GM23338 (cell line): ENCODE measurements at regions not wholly inside any gene's neighbourhood (a gene's known extent, or its start where the extent isn't known, plus 50 kb on each side); places are given as distances from the start of the nearest gene placed in this dataset.

Source experiments
- ATAC-seq: fragments of 200-7000 bp; cut with Tn5 transposase; 3 replicates; pipeline ENCODE4 v1.9.1; 2020
- DNase-seq: peaks from one replicate; pipeline ENCODE4 v3.0.0-alpha.2; 2015; ENCODE audit warnings: low spot score
- H2AFZ ChIP-seq: fragments of 200-600 bp; sonication (generic); 2 replicates; pipeline ENCODE4 v1.8.0; 2016; ENCODE audit warnings: antibody characterized with exemption, mild to moderate bottlenecking, moderate library complexity
- H3F3A ChIP-seq: fragments of 200-600 bp; sonication (generic); replicated peaks from 2 replicates; pipeline ENCODE4 v1.8.0; 2017; ENCODE audit warnings: antibody characterized with exemption, mixed run types, low read depth
- H3K27ac ChIP-seq: fragments of 200-600 bp; sonication (generic); 2 replicates; pipeline ENCODE4 v1.6.1; 2016; ENCODE audit warnings: low read depth
- H3K27me3 ChIP-seq: fragments of 200-600 bp; sonication (generic); 2 replicates; pipeline ENCODE4 v1.8.0; 2016; ENCODE audit warnings: mild to moderate bottlenecking, mixed run types, moderate library complexity; ENCODE audit not compliant: insufficient read depth
- H3K36me3 ChIP-seq: fragments of 200-600 bp; sonication (generic); 2 replicates; pipeline ENCODE4 v1.8.0; 2016; ENCODE audit warnings: mild to moderate bottlenecking; ENCODE audit not compliant: insufficient read depth
- H3K4me1 ChIP-seq: fragments of 200-600 bp; sonication (generic); 2 replicates; pipeline ENCODE4 v1.8.0; 2016; ENCODE audit warnings: mild to moderate bottlenecking, moderate library complexity; ENCODE audit not compliant: insufficient read depth
- H3K4me2 ChIP-seq: fragments of 200-600 bp; sonication (generic); 2 replicates; pipeline ENCODE4 v1.7.1; 2017; ENCODE audit warnings: mixed run types
- H3K4me3 ChIP-seq: fragments of 200-600 bp; sonication (generic); 2 replicates; pipeline ENCODE4 v1.6.1; 2016; ENCODE audit warnings: mixed run types
- H3K79me2 ChIP-seq: fragments of 200-600 bp; sonication (generic); replicated peaks from 2 replicates; pipeline ENCODE4 v1.8.0; 2017; ENCODE audit warnings: mild to moderate bottlenecking; ENCODE audit not compliant: insufficient read depth
- H3K9me2 ChIP-seq: fragments of 200-600 bp; sonication (generic); 2 replicates; pipeline ENCODE4 v1.8.0; 2017; ENCODE audit not compliant: insufficient read depth
- H4K20me1 ChIP-seq: fragments of 200-600 bp; sonication (generic); replicated peaks from 2 replicates; pipeline ENCODE4 v1.8.0; 2017; ENCODE audit warnings: mild to moderate bottlenecking; ENCODE audit not compliant: insufficient read depth
- H3K27ac Mint-ChIP-seq: 2 replicates; pipeline ENCODE4 v1.8.0; 2020; ENCODE audit warnings: inconsistent platforms, mild to moderate bottlenecking, moderate library complexity, mixed read lengths
- H3K27me3 Mint-ChIP-seq: 3 replicates; pipeline ENCODE4 v1.8.0; 2022; ENCODE audit warnings: low read depth, mild to moderate bottlenecking, moderate library complexity, mixed read lengths, inconsistent platforms; ENCODE audit not compliant: insufficient read depth, poor library complexity
- H3K36me3 Mint-ChIP-seq: 3 replicates; pipeline ENCODE4 v1.8.0; 2021; ENCODE audit warnings: low read depth, mild to moderate bottlenecking, inconsistent platforms, moderate library complexity, mixed read lengths
- H3K4me1 Mint-ChIP-seq: 3 replicates; pipeline ENCODE4 v1.8.0; 2020; ENCODE audit warnings: mild to moderate bottlenecking, inconsistent platforms, mixed read lengths
- H3K4me3 Mint-ChIP-seq: 3 replicates; pipeline ENCODE4 v1.8.0; 2021; ENCODE audit warnings: moderate library complexity, mild to moderate bottlenecking, inconsistent platforms, mixed read lengths
- H3K9me3 Mint-ChIP-seq: 3 replicates; pipeline ENCODE4 v1.8.0; 2020; ENCODE audit warnings: moderate library complexity, mild to moderate bottlenecking, inconsistent platforms, mixed read lengths
- CTCF ChIP-seq, 2 experiments: fragments of 200-600 bp in 1 of 2; sonication (generic) in 1 of 2; conservative IDR thresholded peaks; 2 replicates each; pipeline versions ENCODE4 v1.5.1 to v1.6.1; 2016 to 2017; ENCODE audit warnings: antibody characterized with exemption in 2 of 2, low read depth in 2 of 2, mild to moderate bottlenecking in 2 of 2, moderate library complexity in 1 of 2
- EZH2phosphoT487 ChIP-seq: fragments of 200-600 bp; sonication (generic); IDR thresholded peaks from one replicate; pipeline ENCODE4 v1.8.1; 2018; ENCODE audit warnings: antibody characterized with exemption; ENCODE audit not compliant: unreplicated experiment
- NANOG ChIP-seq: IDR thresholded peaks from 2 replicates; pipeline ENCODE4 v1.6.1; 2016; ENCODE audit warnings: antibody characterized with exemption, borderline replicate concordance
- REST ChIP-seq: IDR thresholded peaks from one replicate; pipeline ENCODE4 v1.6.1; 2018; ENCODE audit warnings: antibody characterized with exemption; ENCODE audit not compliant: unreplicated experiment
- ZNF114 ChIP-seq: fragments of 250-450 bp; sonication (Bioruptor Pico); IDR thresholded peaks from 2 replicates; pipeline ENCODE4 v1.5.0; 2020; ENCODE audit warnings: mild to moderate bottlenecking, moderate library complexity
- ZNF331 ChIP-seq: fragments of 250-450 bp; sonication (Bioruptor Pico); IDR thresholded peaks from 2 replicates; pipeline ENCODE4 v1.5.0; 2020; ENCODE audit warnings: low read depth, mild to moderate bottlenecking, moderate library complexity
- TF ChIP-seq, protein P1 (sequence below): fragments of 250-450 bp; sonication (Bioruptor Pico); IDR thresholded peaks from 2 replicates; pipeline ENCODE4 v1.5.0; 2020; ENCODE audit warnings: mild to moderate bottlenecking, moderate library complexity

GRCh38 chr6:166687879-166688205 lies 60.8 kb upstream of the RPS6KA2 start:
- no peak overlapping the region for H3K4me3 ChIP-seq
- 0 out of 2 replicates have a peak, but pooled peaks cover 3% of the 10 kb centered on the region for H3K9me2 ChIP-seq
- H4K20me1 ChIP-seq = no peaks in the 10 kb centered on the region
- H3K27ac ChIP-seq = no peak overlapping the region
- no peaks in the 10 kb centered on the region for H3K79me2 ChIP-seq
- Mint-ChIP-seq H3K27ac (peak overlapping the region; percentile 52; the same call in 1 of the 2 replicates), H3K36me3 (no peaks in the 10 kb centered on the region; the same call in 2 of the 3 replicates), H3K27me3 (peaks cover 15% of the 10 kb centered on the region), H3K4me3 (no peak overlapping the region; the same call in 2 of the 3 replicates), H3K9me3 (no peaks in the 10 kb centered on the region), H3K4me1 (peaks cover 28% of the 10 kb centered on the region)
- no peaks in the 10 kb centered on the region for H3K36me3 ChIP-seq
- H2AFZ ChIP-seq = peak overlapping the region; percentile 44; the same call in 1 of the 2 replicates
- no peaks in the 10 kb centered on the region for H3K4me1 ChIP-seq
- no peaks in the 10 kb centered on the region for H3K27me3 ChIP-seq
- DNase-seq = peak; percentile 44
- ATAC-seq = peak; percentile 90
- TF ChIP-seq CTCF (conservative IDR thresholded peaks at IDR 0.05; ENCODE audit: low read depth in 2 of 2) = no peak
- no peak for TF ChIP-seq REST
- TF ChIP-seq, protein P1, sequence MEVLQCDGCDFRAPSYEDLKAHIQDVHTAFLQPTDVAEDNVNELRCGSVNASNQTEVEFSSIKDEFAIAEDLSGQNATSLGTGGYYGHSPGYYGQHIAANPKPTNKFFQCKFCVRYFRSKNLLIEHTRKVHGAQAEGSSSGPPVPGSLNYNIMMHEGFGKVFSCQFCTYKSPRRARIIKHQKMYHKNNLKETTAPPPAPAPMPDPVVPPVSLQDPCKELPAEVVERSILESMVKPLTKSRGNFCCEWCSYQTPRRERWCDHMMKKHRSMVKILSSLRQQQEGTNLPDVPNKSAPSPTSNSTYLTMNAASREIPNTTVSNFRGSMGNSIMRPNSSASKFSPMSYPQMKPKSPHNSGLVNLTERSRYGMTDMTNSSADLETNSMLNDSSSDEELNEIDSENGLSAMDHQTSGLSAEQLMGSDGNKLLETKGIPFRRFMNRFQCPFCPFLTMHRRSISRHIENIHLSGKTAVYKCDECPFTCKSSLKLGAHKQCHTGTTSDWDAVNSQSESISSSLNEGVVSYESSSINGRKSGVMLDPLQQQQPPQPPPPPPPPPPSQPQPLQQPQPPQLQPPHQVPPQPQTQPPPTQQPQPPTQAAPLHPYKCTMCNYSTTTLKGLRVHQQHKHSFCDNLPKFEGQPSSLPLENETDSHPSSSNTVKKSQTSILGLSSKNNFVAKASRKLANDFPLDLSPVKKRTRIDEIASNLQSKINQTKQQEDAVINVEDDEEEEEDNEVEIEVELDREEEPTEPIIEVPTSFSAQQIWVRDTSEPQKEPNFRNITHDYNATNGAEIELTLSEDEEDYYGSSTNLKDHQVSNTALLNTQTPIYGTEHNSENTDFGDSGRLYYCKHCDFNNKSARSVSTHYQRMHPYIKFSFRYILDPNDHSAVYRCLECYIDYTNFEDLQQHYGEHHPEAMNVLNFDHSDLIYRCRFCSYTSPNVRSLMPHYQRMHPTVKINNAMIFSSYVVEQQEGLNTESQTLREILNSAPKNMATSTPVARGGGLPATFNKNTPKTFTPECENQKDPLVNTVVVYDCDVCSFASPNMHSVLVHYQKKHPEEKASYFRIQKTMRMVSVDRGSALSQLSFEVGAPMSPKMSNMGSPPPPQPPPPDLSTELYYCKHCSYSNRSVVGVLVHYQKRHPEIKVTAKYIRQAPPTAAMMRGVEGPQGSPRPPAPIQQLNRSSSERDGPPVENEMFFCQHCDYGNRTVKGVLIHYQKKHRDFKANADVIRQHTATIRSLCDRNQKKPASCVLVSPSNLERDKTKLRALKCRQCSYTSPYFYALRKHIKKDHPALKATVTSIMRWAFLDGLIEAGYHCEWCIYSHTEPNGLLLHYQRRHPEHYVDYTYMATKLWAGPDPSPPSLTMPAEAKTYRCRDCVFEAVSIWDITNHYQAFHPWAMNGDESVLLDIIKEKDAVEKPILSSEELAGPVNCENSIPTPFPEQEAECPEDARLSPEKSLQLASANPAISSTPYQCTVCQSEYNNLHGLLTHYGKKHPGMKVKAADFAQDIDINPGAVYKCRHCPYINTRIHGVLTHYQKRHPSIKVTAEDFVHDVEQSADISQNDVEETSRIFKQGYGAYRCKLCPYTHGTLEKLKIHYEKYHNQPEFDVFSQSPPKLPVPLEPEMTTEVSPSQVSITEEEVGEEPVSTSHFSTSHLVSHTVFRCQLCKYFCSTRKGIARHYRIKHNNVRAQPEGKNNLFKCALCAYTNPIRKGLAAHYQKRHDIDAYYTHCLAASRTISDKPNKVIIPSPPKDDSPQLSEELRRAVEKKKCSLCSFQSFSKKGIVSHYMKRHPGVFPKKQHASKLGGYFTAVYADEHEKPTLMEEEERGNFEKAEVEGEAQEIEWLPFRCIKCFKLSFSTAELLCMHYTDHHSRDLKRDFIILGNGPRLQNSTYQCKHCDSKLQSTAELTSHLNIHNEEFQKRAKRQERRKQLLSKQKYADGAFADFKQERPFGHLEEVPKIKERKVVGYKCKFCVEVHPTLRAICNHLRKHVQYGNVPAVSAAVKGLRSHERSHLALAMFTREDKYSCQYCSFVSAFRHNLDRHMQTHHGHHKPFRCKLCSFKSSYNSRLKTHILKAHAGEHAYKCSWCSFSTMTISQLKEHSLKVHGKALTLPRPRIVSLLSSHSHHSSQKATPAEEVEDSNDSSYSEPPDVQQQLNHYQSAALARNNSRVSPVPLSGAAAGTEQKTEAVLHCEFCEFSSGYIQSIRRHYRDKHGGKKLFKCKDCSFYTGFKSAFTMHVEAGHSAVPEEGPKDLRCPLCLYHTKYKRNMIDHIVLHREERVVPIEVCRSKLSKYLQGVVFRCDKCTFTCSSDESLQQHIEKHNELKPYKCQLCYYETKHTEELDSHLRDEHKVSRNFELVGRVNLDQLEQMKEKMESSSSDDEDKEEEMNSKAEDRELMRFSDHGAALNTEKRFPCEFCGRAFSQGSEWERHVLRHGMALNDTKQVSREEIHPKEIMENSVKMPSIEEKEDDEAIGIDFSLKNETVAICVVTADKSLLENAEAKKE (CRISPR knock-in tag) = no peak
- no peak for TF ChIP-seq ZNF331 (CRISPR knock-in tag)
- TF ChIP-seq ZNF114 = no peak
- TF ChIP-seq NANOG = no peak
- no peak for TF ChIP-seq EZH2phosphoT487
- H3F3A ChIP-seq = no peaks in the 10 kb centered on the region
- no peak overlapping the region; the same call in 1 of the 2 replicates for H3K4me2 ChIP-seq
